HG02885 (cell line): ENCODE measurements at regions not wholly inside any gene's neighbourhood (a gene's known extent, or its start where the extent isn't known, plus 50 kb on each side); places are given as distances from the start of the nearest gene placed in this dataset.

Source experiments
- ATAC-seq: cut with Tn5 transposase; IDR thresholded peaks from one replicate; pipeline ENCODE4 v1.9.1; 2021; ENCODE audit warnings: mild to moderate bottlenecking; ENCODE audit not compliant: unreplicated experiment, poor library complexity

- no peak for ATAC-seq
Measured at GRCh38 chr20:40196846-40197436, 492.1 kb downstream of the MAFB start.

GRCh38 chr20:40195742-40196141 is 493.3 kb downstream of the MAFB start:
- ATAC-seq: no peak

- no peak for ATAC-seq
Measured at GRCh38 chr20:40192529-40192928, 496.5 kb downstream of the MAFB start.

GRCh38 chr20:40192081-40192480 is 497.0 kb downstream of the MAFB start:
- no peak for ATAC-seq

- no peak for ATAC-seq
Measured at GRCh38 chr20:40191573-40191972, 497.5 kb downstream of the MAFB start.

GRCh38 chr20:40189621-40190020 is 499.4 kb downstream of the MAFB start:
- ATAC-seq: no peak

GRCh38 chr20:40188319-40188718 is 500.7 kb downstream of the MAFB start:
- ATAC-seq: no peak

GRCh38 chr20:40186826-40187225 is 502.2 kb downstream of the MAFB start:
- no peak for ATAC-seq

- no peak for ATAC-seq
Measured at GRCh38 chr20:40181676-40182075, 507.4 kb downstream of the MAFB start.

GRCh38 chr20:40176098-40176841 is 512.8 kb downstream of the MAFB start:
- ATAC-seq: no peak

GRCh38 chr20:40175296-40175695 is 513.7 kb downstream of the MAFB start:
- no peak for ATAC-seq

GRCh38 chr20:40173872-40174271 is 515.2 kb downstream of the MAFB start:
- ATAC-seq: no peak

GRCh38 chr20:40168981-40169620 is 519.9 kb downstream of the MAFB start:
- no peak for ATAC-seq

- no peak for ATAC-seq
Measured at GRCh38 chr20:40161391-40161790, 527.6 kb downstream of the MAFB start.

GRCh38 chr20:40160097-40160550 is 528.9 kb downstream of the MAFB start:
- ATAC-seq: peak; percentile 61

GRCh38 chr20:40159276-40159675 is 529.8 kb downstream of the MAFB start:
- ATAC-seq: no peak

- ATAC-seq: peak; percentile 85
Measured at GRCh38 chr20:40156600-40157317, 532.3 kb downstream of the MAFB start.

- ATAC-seq: no peak
Measured at GRCh38 chr20:40154514-40154913, 534.5 kb downstream of the MAFB start.

- ATAC-seq: no peak
Measured at GRCh38 chr20:40148886-40149285, 540.1 kb downstream of the MAFB start.

- no peak for ATAC-seq
Measured at GRCh38 chr20:40146071-40146470, 543.0 kb downstream of the MAFB start.

- no peak for ATAC-seq
Measured at GRCh38 chr20:40144581-40144980, 544.5 kb downstream of the MAFB start.
